Esophagus squamous epithelium (tissue), 4 donors: ENCODE measurements at regions not wholly inside any gene's neighbourhood (a gene's known extent, or its start where the extent isn't known, plus 50 kb on each side); places are given as distances from the start of the nearest gene placed in this dataset.

Experiments used
- CTCF ChIP-seq, 6 experiments: fragments of 450-650 bp in 4 of 6; fragments of 200-600 bp in 2 of 6; sonication (generic) in 2 of 6; IDR thresholded peaks; one replicate each; pipeline ENCODE4 v1.5.1; 2016 to 2019; ENCODE audit warnings: antibody characterized with exemption in 6 of 6, mild to moderate bottlenecking in 4 of 6, moderate library complexity in 4 of 6
- POLR2A ChIP-seq, 4 donors: fragments of 450-650 bp; IDR thresholded peaks; one replicate each; pipeline ENCODE4 v1.6.1; 2017; ENCODE audit warnings: antibody characterized with exemption in 4 of 4, mild to moderate bottlenecking in 4 of 4, moderate library complexity in 3 of 4

DNA sequence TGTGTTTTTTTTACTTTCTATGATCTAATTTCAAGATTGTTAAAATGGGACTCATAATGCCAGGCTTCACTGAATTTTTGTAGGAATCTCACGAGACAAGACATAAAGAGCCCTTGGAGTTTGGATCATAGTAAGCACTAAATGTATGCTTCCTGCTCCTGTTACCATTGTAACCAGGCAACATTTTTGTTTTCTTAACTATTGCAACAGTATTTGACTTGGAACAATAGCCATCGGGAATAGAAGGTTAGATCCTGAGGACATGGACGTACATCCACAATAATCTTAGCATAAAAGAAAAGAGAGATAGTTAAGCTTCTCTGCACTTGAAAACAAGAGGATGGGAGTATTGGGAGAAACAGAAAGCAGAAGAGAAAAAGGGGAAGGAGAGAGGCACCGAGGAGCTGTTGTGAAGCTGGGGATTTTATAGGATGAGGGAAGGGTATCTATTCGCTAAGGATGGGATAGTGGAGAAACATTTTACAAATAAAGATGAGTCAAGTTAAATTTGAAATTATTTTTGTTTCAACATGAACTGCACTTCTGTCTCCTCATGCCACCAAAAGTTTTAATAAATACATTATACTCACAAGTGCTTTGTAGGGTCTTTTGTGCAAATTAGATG is 131.4 kb downstream of the TMCO5A start:
- TF ChIP-seq CTCF (IDR thresholded peaks at IDR 0.05) (no peak), POLR2A (IDR thresholded peaks at IDR 0.05) (no peak)
